GM21367 (cell line): ENCODE measurements at regions not wholly inside any gene's neighbourhood (a gene's known extent, or its start where the extent isn't known, plus 50 kb on each side); places are given as distances from the start of the nearest gene placed in this dataset.

ENCODE experiments used
- ATAC-seq: cut with Tn5 transposase; IDR thresholded peaks from one replicate; pipeline ENCODE4 v1.9.1; 2021; ENCODE audit not compliant: unreplicated experiment

GRCh38 chr10:83955406-83955805 is 183.9 kb upstream of the GHITM start:
- ATAC-seq = no peak

- ATAC-seq = no peak
Observed at GRCh38 chr10:83957168-83957947, 182.0 kb upstream of the GHITM start.

- ATAC-seq = no peak
Observed at GRCh38 chr10:83959328-83959727, 180.0 kb upstream of the GHITM start.

- ATAC-seq = no peak
Observed at GRCh38 chr10:83960125-83960524, 179.2 kb upstream of the GHITM start.

- ATAC-seq = no peak
Observed at GRCh38 chr10:83961620-83962019, 177.7 kb upstream of the GHITM start.

GRCh38 chr10:83963446-83963845 is 175.9 kb upstream of the GHITM start:
- no peak for ATAC-seq

GRCh38 chr10:83965473-83965872 is 173.8 kb upstream of the GHITM start:
- no peak for ATAC-seq

GRCh38 chr10:83968052-83968451 is 171.3 kb upstream of the GHITM start:
- no peak for ATAC-seq

GRCh38 chr10:83978681-83979383 is 160.5 kb upstream of the GHITM start:
- no peak for ATAC-seq

GRCh38 chr10:83982812-83983211 is 156.5 kb upstream of the GHITM start:
- no peak for ATAC-seq

GRCh38 chr10:83983578-83984255 is 155.6 kb upstream of the GHITM start:
- no peak for ATAC-seq

- ATAC-seq = no peak
Observed at GRCh38 chr10:83984256-83984640, 155.1 kb upstream of the GHITM start.

GRCh38 chr10:83986800-83987199 is 152.5 kb upstream of the GHITM start:
- no peak for ATAC-seq

- ATAC-seq = no peak
Observed at GRCh38 chr10:83987216-83987615, 152.1 kb upstream of the GHITM start.

GRCh38 chr10:83988435-83988834 is 150.9 kb upstream of the GHITM start:
- no peak for ATAC-seq

- ATAC-seq = peak; percentile 96
Observed at GRCh38 chr10:83990126-83990525, 149.2 kb upstream of the GHITM start.

- ATAC-seq = peak; percentile 52
Observed at GRCh38 chr10:83991986-83992753, 147.1 kb upstream of the GHITM start.

- no peak for ATAC-seq
Observed at GRCh38 chr10:83994325-83994724, 145.0 kb upstream of the GHITM start.

- no peak for ATAC-seq
Observed at GRCh38 chr10:83995738-83996331, 143.5 kb upstream of the GHITM start.

GRCh38 chr10:84004221-84004620 is 135.1 kb upstream of the GHITM start:
- ATAC-seq = no peak

- no peak for ATAC-seq
Observed at GRCh38 chr10:84005403-84005802, 133.9 kb upstream of the GHITM start.
